DMS153 treated with DMSO at 0.1 percent for 48 hours (cell line): ENCODE measurements at regions not wholly inside any gene's neighbourhood (a gene's known extent, or its start where the extent isn't known, plus 50 kb on each side); places are given as distances from the start of the nearest gene placed in this dataset.

Experiments used
- DNase-seq: peaks from one replicate; lab custom pipeline; 2025; ENCODE audit not compliant: unreplicated experiment; lab: John Stamatoyannopoulos, UW

- no peak for DNase-seq
Observed at GRCh38 chr16:6335072-6335471, 997.6 kb upstream of the RBFOX1 start.

- DNase-seq, result no peak
Observed at GRCh38 chr16:6331770-6332169, 1000.9 kb upstream of the RBFOX1 start.

GRCh38 chr16:6317934-6318333, 1014.7 kb upstream of the RBFOX1 start:
- DNase-seq, result no peak

- no peak for DNase-seq
Observed at GRCh38 chr16:6309271-6309670, 1023.4 kb upstream of the RBFOX1 start.

GRCh38 chr16:6308176-6308575, 1024.5 kb upstream of the RBFOX1 start:
- no peak for DNase-seq

- DNase-seq, result no peak
Observed at GRCh38 chr16:6300523-6300922, 1032.1 kb upstream of the RBFOX1 start.

GRCh38 chr16:6297666-6298410, 1034.8 kb upstream of the RBFOX1 start:
- DNase-seq, result peak; percentile 36

GRCh38 chr16:6286176-6286575, 1046.5 kb upstream of the RBFOX1 start:
- no peak for DNase-seq

- no peak for DNase-seq
Observed at GRCh38 chr16:6284731-6285130, 1047.9 kb upstream of the RBFOX1 start.

GRCh38 chr16:6281994-6282393, 1050.7 kb upstream of the RBFOX1 start:
- no peak for DNase-seq

- DNase-seq, result no peak
Observed at GRCh38 chr16:6281274-6281673, 1051.4 kb upstream of the RBFOX1 start.

- DNase-seq, result no peak
Observed at GRCh38 chr16:6280055-6280454, 1052.6 kb upstream of the RBFOX1 start.

GRCh38 chr16:6279286-6279685, 1053.4 kb upstream of the RBFOX1 start:
- no peak for DNase-seq

- DNase-seq, result no peak
Observed at GRCh38 chr16:6274351-6274750, 1058.3 kb upstream of the RBFOX1 start.

- no peak for DNase-seq
Observed at GRCh38 chr16:6267682-6268081, 1065.0 kb upstream of the RBFOX1 start.

- DNase-seq, result no peak
Observed at GRCh38 chr16:6266703-6267102, 1065.9 kb upstream of the RBFOX1 start.

GRCh38 chr16:6265968-6266367, 1066.7 kb upstream of the RBFOX1 start:
- DNase-seq, result no peak

GRCh38 chr16:6258056-6258455, 1074.6 kb upstream of the RBFOX1 start:
- DNase-seq, result no peak

GRCh38 chr16:6252541-6252940, 1080.1 kb upstream of the RBFOX1 start:
- DNase-seq, result no peak

GRCh38 chr16:6250511-6250910, 1082.1 kb upstream of the RBFOX1 start:
- DNase-seq, result no peak

- DNase-seq, result no peak
Observed at GRCh38 chr16:6249863-6250262, 1082.8 kb upstream of the RBFOX1 start.

GRCh38 chr16:6248199-6248598, 1084.4 kb upstream of the RBFOX1 start:
- DNase-seq, result no peak

- no peak for DNase-seq
Observed at GRCh38 chr16:6247775-6248174, 1084.9 kb upstream of the RBFOX1 start.
